ENCODE measurements at regions not wholly inside any gene's neighbourhood (a gene's known extent, or its start where the extent isn't known, plus 50 kb on each side); places are given as distances from the start of the nearest gene placed in this dataset.
"Not testable (repeated sequence)": the region's sequence is repeated elsewhere in the genome, so short reads cannot be mapped to it uniquely, and the experiment has no call there.

- Histone ChIP-seq H3K27me3 (no peaks in the 10 kb centered on the region), H3K36me3 (no peaks in the 10 kb centered on the region), H3K4me3 (no peak overlapping the region), H3K9me3 (no peaks in the 10 kb centered on the region), H3K4me1 (no peaks in the 10 kb centered on the region), H3K27ac (no peak overlapping the region)
- ATAC-seq (ENCODE audit: low FRiP score in 2 of 2) (no peak), DNase-seq (no peak)
- 92 to 94% methylated on average over 2 of the region's 2 CpGs for WGBS, 2 donors
- TF ChIP-seq, protein P1, sequence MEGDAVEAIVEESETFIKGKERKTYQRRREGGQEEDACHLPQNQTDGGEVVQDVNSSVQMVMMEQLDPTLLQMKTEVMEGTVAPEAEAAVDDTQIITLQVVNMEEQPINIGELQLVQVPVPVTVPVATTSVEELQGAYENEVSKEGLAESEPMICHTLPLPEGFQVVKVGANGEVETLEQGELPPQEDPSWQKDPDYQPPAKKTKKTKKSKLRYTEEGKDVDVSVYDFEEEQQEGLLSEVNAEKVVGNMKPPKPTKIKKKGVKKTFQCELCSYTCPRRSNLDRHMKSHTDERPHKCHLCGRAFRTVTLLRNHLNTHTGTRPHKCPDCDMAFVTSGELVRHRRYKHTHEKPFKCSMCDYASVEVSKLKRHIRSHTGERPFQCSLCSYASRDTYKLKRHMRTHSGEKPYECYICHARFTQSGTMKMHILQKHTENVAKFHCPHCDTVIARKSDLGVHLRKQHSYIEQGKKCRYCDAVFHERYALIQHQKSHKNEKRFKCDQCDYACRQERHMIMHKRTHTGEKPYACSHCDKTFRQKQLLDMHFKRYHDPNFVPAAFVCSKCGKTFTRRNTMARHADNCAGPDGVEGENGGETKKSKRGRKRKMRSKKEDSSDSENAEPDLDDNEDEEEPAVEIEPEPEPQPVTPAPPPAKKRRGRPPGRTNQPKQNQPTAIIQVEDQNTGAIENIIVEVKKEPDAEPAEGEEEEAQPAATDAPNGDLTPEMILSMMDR (IDR thresholded peaks at IDR 0.05) = no peak
- TF ChIP-seq EP300 (IDR thresholded peaks at IDR 0.05) = no peak
- TF ChIP-seq POLR2AphosphoS5 (IDR thresholded peaks at IDR 0.05) = no peak
- TF ChIP-seq POLR2A (IDR thresholded peaks at IDR 0.05) = no peak
These were observed 108.4 kb upstream of the SGCD start for GRCh38 chr5:156218367-156219158.

DNA sequence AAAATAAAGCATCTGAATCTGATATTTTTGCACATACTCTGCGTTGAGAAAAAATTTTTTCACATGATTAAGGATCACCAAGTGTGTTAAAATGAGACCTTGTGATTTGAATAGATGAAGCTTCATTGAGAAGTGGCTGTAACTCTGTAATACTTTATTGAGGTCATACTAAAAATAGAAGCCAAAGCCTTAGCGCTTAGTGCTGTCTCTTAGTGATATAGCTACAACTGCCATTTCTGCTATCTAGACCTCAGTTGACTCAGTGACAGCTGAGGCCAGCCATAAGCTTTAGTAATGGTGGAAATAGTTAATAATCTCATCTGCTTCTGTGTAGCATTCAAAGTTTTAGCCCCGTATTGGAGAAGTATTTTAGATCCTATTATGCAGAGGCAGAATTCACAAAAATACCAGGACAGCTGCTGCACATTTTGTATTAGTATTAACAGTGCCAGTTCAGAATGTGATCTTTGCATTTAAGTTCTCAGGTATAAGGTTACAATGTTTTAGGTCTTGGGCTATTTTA, 107.4 kb upstream of the SGCD start:
- Histone ChIP-seq H3K9me3 (no peaks in the 10 kb centered on the region), H3K4me1 (no peaks in the 10 kb centered on the region), H3K27ac (no peak overlapping the region), H3K27me3 (no peaks in the 10 kb centered on the region), H3K4me3 (no peak overlapping the region), H3K36me3 (no peaks in the 10 kb centered on the region)
- ATAC-seq (ENCODE audit: low FRiP score in 2 of 2) (no peak), DNase-seq (no peak)
- 72 to 79% methylated on average over 3 of the region's 3 CpGs for WGBS, 2 donors
- no peak for TF ChIP-seq EP300 (IDR thresholded peaks at IDR 0.05)

- TF ChIP-seq EP300 (IDR thresholded peaks at IDR 0.05) (no peak), POLR2AphosphoS5 (IDR thresholded peaks at IDR 0.05) (no peak), POLR2A (IDR thresholded peaks at IDR 0.05) (no peak)
- TF ChIP-seq, protein P1 (IDR thresholded peaks at IDR 0.05) = no peak
- Histone ChIP-seq H3K4me1 (no peaks in the 10 kb centered on the region), H3K36me3 (no peaks in the 10 kb centered on the region), H3K4me3 (no peak overlapping the region), H3K9me3 (no peaks in the 10 kb centered on the region), H3K27ac (no peak overlapping the region), H3K27me3 (no peaks in the 10 kb centered on the region)
- WGBS, 2 donors = 19 to 39% methylated on average over 2 of the region's 2 CpGs
- DNase-seq (no peak), ATAC-seq (ENCODE audit: low FRiP score in 2 of 2) (no peak)
These were observed 105.1 kb upstream of the SGCD start for GRCh38 chr5:156221816-156222215.

GRCh38 chr5:156223547-156223946, 103.4 kb upstream of the SGCD start:
- DNase-seq (no peak), ATAC-seq (ENCODE audit: low FRiP score in 2 of 2) (no peak)
- Histone ChIP-seq H3K9me3 (no peaks in the 10 kb centered on the region), H3K27ac (no peak overlapping the region), H3K27me3 (no peaks in the 10 kb centered on the region), H3K4me1 (no peaks in the 10 kb centered on the region), H3K36me3 (no peaks in the 10 kb centered on the region), H3K4me3 (no peak overlapping the region)
- no peak for TF ChIP-seq EP300 (IDR thresholded peaks at IDR 0.05)
- TF ChIP-seq POLR2A (IDR thresholded peaks at IDR 0.05) = no peak
- no peak for TF ChIP-seq POLR2AphosphoS5 (IDR thresholded peaks at IDR 0.05)
- TF ChIP-seq, protein P1 (IDR thresholded peaks at IDR 0.05) = no peak
- WGBS, 2 donors = 73% methylated on average over 3 of the region's 3 CpGs

GRCh38 chr5:156226485-156226884, 100.5 kb upstream of the SGCD start:
- ATAC-seq (ENCODE audit: low FRiP score in 2 of 2) = not testable (repeated sequence)
- WGBS, 2 donors = 93 to 100% methylated on average over 1 of the region's 1 CpG

GRCh38 chr5:156230887-156231286, 96.1 kb upstream of the SGCD start:
- Histone ChIP-seq H3K27me3 (no peaks in the 10 kb centered on the region), H3K4me1 (no peaks in the 10 kb centered on the region), H3K27ac (no peak overlapping the region), H3K9me3 (no peaks in the 10 kb centered on the region), H3K4me3 (no peak overlapping the region), H3K36me3 (no peaks in the 10 kb centered on the region)
- no peak for ATAC-seq (ENCODE audit: low FRiP score in 2 of 2)
- TF ChIP-seq, protein P1 (IDR thresholded peaks at IDR 0.05) = no peak
- TF ChIP-seq POLR2A (IDR thresholded peaks at IDR 0.05) = no peak
- no peak for TF ChIP-seq EP300 (IDR thresholded peaks at IDR 0.05)
- WGBS, 2 donors = 74 to 78% methylated on average over 4 of the region's 4 CpGs
- no peak for DNase-seq

More at GRCh38 chr5:156226485-156226884, 100.5 kb upstream of the SGCD start:
- H3K27ac ChIP-seq, H3K9me3 ChIP-seq, H3K4me3 ChIP-seq, H3K36me3 ChIP-seq, H3K4me1 ChIP-seq, H3K27me3 ChIP-seq, DNase-seq: not testable (repeated sequence)
